ENCODE measurements at regions not wholly inside any gene's neighbourhood (a gene's known extent, or its start where the extent isn't known, plus 50 kb on each side); places are given as distances from the start of the nearest gene placed in this dataset.
"Not testable (repeated sequence)": the region's sequence is repeated elsewhere in the genome, so short reads cannot be mapped to it uniquely, and the experiment has no call there.

GRCh38 chr17:34010534-34010933, 244.6 kb upstream of the CCL2 start:
- WGBS, 10 experiments = 0 to 80% (median 73%) methylated on average over 1 to 2 of the region's 2 CpGs; no CpG with 5 or more reads in 5 of the 10 experiments
- no peak overlapping the region for H3K27ac ChIP-seq
- H3K4me1 ChIP-seq (replicated peaks in 1 of 2) = peaks cover 0 to 21% of the 10 kb centered on the region in 2 donors
- ATAC-seq (replicated peaks in 6 of 8) = no peak
- no peak overlapping the region for H3K4me3 ChIP-seq
- in situ Hi-C loops (cut with MboI; ENCODE audit: low pct_unique_long_range_greater_than_20kb in 2 of 9, low sequenced_read_pairs in 9 of 9, unreplicated experiment in 9 of 9) = no loop called here

GRCh38 chr17:34011599-34011998, 243.5 kb upstream of the CCL2 start:
- H3K4me3 ChIP-seq = no peak overlapping the region
- H3K4me1 ChIP-seq (replicated peaks in 1 of 2) = peaks cover 0 to 21% of the 10 kb centered on the region in 2 donors
- no peak overlapping the region for H3K27ac ChIP-seq
- in situ Hi-C loops (cut with MboI; ENCODE audit: low pct_unique_long_range_greater_than_20kb in 2 of 9, low sequenced_read_pairs in 9 of 9, unreplicated experiment in 9 of 9) = no loop called here
- no peak for ATAC-seq (replicated peaks in 6 of 8)
- WGBS, 10 experiments = 33 to 83% (median 75%) methylated on average over 1 to 2 of the region's 3 CpGs; no CpG with 5 or more reads in 4 of the 10 experiments

- ATAC-seq (replicated peaks in 6 of 8) = peak in 4 of 8 experiments; percentile 16 to 38 (median 32)
- Histone ChIP-seq H3K4me1 (replicated peaks in 1 of 2) (peaks cover 0 to 21% of the 10 kb centered on the region in 2 donors), H3K27ac (no peak overlapping the region), H3K4me3 (no peak overlapping the region)
- 0 to 83% (median 14%) methylated on average over 1 to 4 of the region's 5 CpGs; no CpG with 5 or more reads in 3 of the 10 experiments for WGBS, 10 experiments
- in situ Hi-C loops (cut with MboI; ENCODE audit: low pct_unique_long_range_greater_than_20kb in 2 of 9, low sequenced_read_pairs in 9 of 9, unreplicated experiment in 9 of 9) = no loop called here
These were observed 242.2 kb upstream of the CCL2 start for GRCh38 chr17:34012709-34013375.

GRCh38 chr17:34015253-34015652, 239.8 kb upstream of the CCL2 start:
- Histone ChIP-seq H3K4me1 (replicated peaks in 1 of 2) (peaks cover 0 to 18% of the 10 kb centered on the region in 2 donors), H3K4me3 (no peak overlapping the region), H3K27ac (no peak overlapping the region)
- in situ Hi-C loops (cut with MboI; ENCODE audit: low pct_unique_long_range_greater_than_20kb in 2 of 9, low sequenced_read_pairs in 9 of 9, unreplicated experiment in 9 of 9) = no loop called here
- ATAC-seq (replicated peaks in 6 of 8) = no peak
- 13 to 86% (median 66%) methylated on average over 1 to 2 of the region's 2 CpGs; no CpG with 5 or more reads in 5 of the 10 experiments for WGBS, 10 experiments

GRCh38 chr17:34024386-34024785, 230.7 kb upstream of the CCL2 start:
- H3K4me3 ChIP-seq = no peak overlapping the region
- 0 to 100% (median 73%) methylated on average over 1 to 4 of the region's 4 CpGs; no CpG with 5 or more reads in 3 of the 10 experiments for WGBS, 10 experiments
- no peak overlapping the region for H3K27ac ChIP-seq
- peaks cover 0 to 2% of the 10 kb centered on the region in 2 donors for H3K4me1 ChIP-seq (replicated peaks in 1 of 2)
- in situ Hi-C loops (cut with MboI; ENCODE audit: low pct_unique_long_range_greater_than_20kb in 2 of 9, low sequenced_read_pairs in 9 of 9, unreplicated experiment in 9 of 9) = no loop called here
- ATAC-seq (replicated peaks in 6 of 8) = peak in 3 of 8 experiments; percentile 11 to 66 (median 44)

- peaks cover 0 to 2% of the 10 kb centered on the region in 2 donors for H3K4me1 ChIP-seq (replicated peaks in 1 of 2)
- 0 to 86% (median 31%) methylated on average over 1 to 2 of the region's 2 CpGs; no CpG with 5 or more reads in 4 of the 10 experiments for WGBS, 10 experiments
- H3K4me3 ChIP-seq = no peak overlapping the region
- no peak overlapping the region for H3K27ac ChIP-seq
- in situ Hi-C loops (cut with MboI; ENCODE audit: low pct_unique_long_range_greater_than_20kb in 2 of 9, low sequenced_read_pairs in 9 of 9, unreplicated experiment in 9 of 9) = no loop called here
- ATAC-seq (replicated peaks in 6 of 8) = peak in 3 of 8 experiments; percentile 29 to 89 (median 78)
These were observed 230.1 kb upstream of the CCL2 start for GRCh38 chr17:34024806-34025551.

GRCh38 chr17:34030601-34031000, 224.5 kb upstream of the CCL2 start:
- 25 to 100% (median 37%) methylated on average over 1 to 3 of the region's 7 CpGs; no CpG with 5 or more reads in 7 of the 10 experiments for WGBS, 10 experiments
- ATAC-seq (replicated peaks in 6 of 8); H3K27ac ChIP-seq; H3K4me1 ChIP-seq (replicated peaks in 1 of 2); in situ Hi-C loops (cut with MboI; ENCODE audit: low pct_unique_long_range_greater_than_20kb in 2 of 9, low sequenced_read_pairs in 9 of 9, unreplicated experiment in 9 of 9); H3K4me3 ChIP-seq: not testable (repeated sequence)

- ATAC-seq (replicated peaks in 6 of 8); H3K4me3 ChIP-seq; H3K27ac ChIP-seq; in situ Hi-C loops (cut with MboI; ENCODE audit: low pct_unique_long_range_greater_than_20kb in 2 of 9, low sequenced_read_pairs in 9 of 9, unreplicated experiment in 9 of 9); H3K4me1 ChIP-seq (replicated peaks in 1 of 2): not testable (repeated sequence)
These were observed 222.8 kb upstream of the CCL2 start for GRCh38 chr17:34032305-34032704.

- WGBS, 10 experiments = 18 to 99% (median 80%) methylated on average over 1 to 9 of the region's 9 CpGs
- H3K27ac ChIP-seq; H3K4me3 ChIP-seq; H3K4me1 ChIP-seq (replicated peaks in 1 of 2); ATAC-seq (replicated peaks in 6 of 8); in situ Hi-C loops (cut with MboI; ENCODE audit: low pct_unique_long_range_greater_than_20kb in 2 of 9, low sequenced_read_pairs in 9 of 9, unreplicated experiment in 9 of 9): not testable (repeated sequence)
These were observed 216.3 kb upstream of the CCL2 start for GRCh38 chr17:34038786-34039185.

- H3K27ac ChIP-seq; H3K4me1 ChIP-seq (replicated peaks in 1 of 2); ATAC-seq (replicated peaks in 6 of 8); in situ Hi-C loops (cut with MboI; ENCODE audit: low pct_unique_long_range_greater_than_20kb in 2 of 9, low sequenced_read_pairs in 9 of 9, unreplicated experiment in 9 of 9); H3K4me3 ChIP-seq: not testable (repeated sequence)
- WGBS, 10 experiments = 20 to 100% (median 75%) methylated on average over 1 to 2 of the region's 11 CpGs; no CpG with 5 or more reads in 6 of the 10 experiments
These were observed 215.9 kb upstream of the CCL2 start for GRCh38 chr17:34039213-34039612.

- 40 to 90% methylated on average over 1 to 2 of the region's 69 CpGs; no CpG with 5 or more reads in 8 of the 10 experiments for whole genome bisulfite sequencing, 10 experiments
- peak; percentile 37 to 84 (median 73) for ATAC-seq (replicated peaks in 6 of 8)
- not testable (repeated sequence) for H3K4me3 ChIP-seq
These were observed 215.1 kb upstream of the CCL2 start for GRCh38 chr17:34039759-34040555.

GRCh38 chr17:34045990-34046389, 209.1 kb upstream of the CCL2 start:
- in situ Hi-C loops (cut with MboI; ENCODE audit: low pct_unique_long_range_greater_than_20kb in 2 of 9, low sequenced_read_pairs in 9 of 9, unreplicated experiment in 9 of 9) = no loop called here
- Histone ChIP-seq H3K4me3 (no peak overlapping the region), H3K27ac (no peak overlapping the region), H3K4me1 (replicated peaks in 1 of 2) (no peaks in the 10 kb centered on the region)
- 0 to 83% (median 63%) methylated on average over 1 to 2 of the region's 2 CpGs for WGBS, 10 experiments
- no peak for ATAC-seq (replicated peaks in 6 of 8)

More at GRCh38 chr17:34039759-34040555, 215.1 kb upstream of the CCL2 start:
- H3K27ac ChIP-seq; H3K4me1 ChIP-seq (replicated peaks in 1 of 2); in situ Hi-C loops (cut with MboI; ENCODE audit: low pct_unique_long_range_greater_than_20kb in 2 of 9, low sequenced_read_pairs in 9 of 9, unreplicated experiment in 9 of 9): not testable (repeated sequence)

- H3K4me1 ChIP-seq (replicated peaks in 1 of 2) = no peaks in the 10 kb centered on the region
- no peak overlapping the region for H3K4me3 ChIP-seq
- 0 to 79% (median 44%) methylated on average over 1 to 3 of the region's 3 CpGs; no CpG with 5 or more reads in 3 of the 10 experiments for WGBS, 10 experiments
- no peak for ATAC-seq (replicated peaks in 6 of 8)
- in situ Hi-C loops (cut with MboI; ENCODE audit: low pct_unique_long_range_greater_than_20kb in 2 of 9, low sequenced_read_pairs in 9 of 9, unreplicated experiment in 9 of 9) = no loop called here
- no peak overlapping the region for H3K27ac ChIP-seq
These were observed 204.0 kb upstream of the CCL2 start for GRCh38 chr17:34051046-34051445.
